Myocyte (in vitro differentiated cells): ENCODE measurements at regions not wholly inside any gene's neighbourhood (a gene's known extent, or its start where the extent isn't known, plus 50 kb on each side); places are given as distances from the start of the nearest gene placed in this dataset.

Experiments used
- DNase-seq: peaks from one replicate; pipeline ENCODE4 v3.0.0-alpha.2; 2012; ENCODE audit warnings: low read depth

GRCh38 chr12:128190052-128190451, 76.9 kb upstream of the TMEM132C start:
- no peak for DNase-seq

- no peak for DNase-seq
These were observed 76.4 kb upstream of the TMEM132C start for GRCh38 chr12:128190614-128191013.

- DNase-seq = no peak
These were observed 75.6 kb upstream of the TMEM132C start for GRCh38 chr12:128191380-128191779.

- DNase-seq = no peak
These were observed 62.3 kb upstream of the TMEM132C start for GRCh38 chr12:128204711-128205110.

GRCh38 chr12:128205145-128205544, 61.8 kb upstream of the TMEM132C start:
- DNase-seq = no peak

GRCh38 chr12:128205758-128206157, 61.2 kb upstream of the TMEM132C start:
- DNase-seq = no peak
